ENCODE measurements at regions not wholly inside any gene's neighbourhood (a gene's known extent, or its start where the extent isn't known, plus 50 kb on each side); places are given as distances from the start of the nearest gene placed in this dataset.

GRCh38 chr9:7367726-7368125 is 431.9 kb downstream of the DMAC1 start:
- DNase-seq (ENCODE audit: low read depth, low spot score), result no peak

GRCh38 chr9:7366121-7366520 is 433.5 kb downstream of the DMAC1 start:
- no peak overlapping the region for H3K27ac ChIP-seq
- no peak for DNase-seq (ENCODE audit: low read depth, low spot score)

More at GRCh38 chr9:7367726-7368125, 431.9 kb downstream of the DMAC1 start:
- no peak overlapping the region for H3K27ac ChIP-seq

- DNase-seq (ENCODE audit: low read depth, low spot score), result no peak
- H3K27ac ChIP-seq, result no peak overlapping the region
Measured at GRCh38 chr9:7363777-7364477, 435.7 kb downstream of the DMAC1 start.

GRCh38 chr9:7360513-7360912 is 439.1 kb downstream of the DMAC1 start:
- H3K27ac ChIP-seq, result no peak overlapping the region
- DNase-seq (ENCODE audit: low read depth, low spot score), result no peak

GRCh38 chr9:7358876-7359275 is 440.7 kb downstream of the DMAC1 start:
- no peak overlapping the region for H3K27ac ChIP-seq
- no peak for DNase-seq (ENCODE audit: low read depth, low spot score)

GRCh38 chr9:7354704-7355103 is 444.9 kb downstream of the DMAC1 start:
- no peak overlapping the region for H3K27ac ChIP-seq
- DNase-seq (ENCODE audit: low read depth, low spot score), result no peak

- DNase-seq (ENCODE audit: low read depth, low spot score), result no peak
- no peak overlapping the region for H3K27ac ChIP-seq
Measured at GRCh38 chr9:7348692-7349091, 450.9 kb downstream of the DMAC1 start.

GRCh38 chr9:7347556-7347955 is 452.0 kb downstream of the DMAC1 start:
- H3K27ac ChIP-seq, result no peak overlapping the region
- no peak for DNase-seq (ENCODE audit: low read depth, low spot score)

GRCh38 chr9:7346144-7346543 is 453.4 kb downstream of the DMAC1 start:
- no peak overlapping the region for H3K27ac ChIP-seq
- no peak for DNase-seq (ENCODE audit: low read depth, low spot score)

GRCh38 chr9:7342736-7343135 is 456.8 kb downstream of the DMAC1 start:
- DNase-seq (ENCODE audit: low read depth, low spot score), result no peak

GRCh38 chr9:7342229-7342628 is 457.3 kb downstream of the DMAC1 start:
- no peak overlapping the region for H3K27ac ChIP-seq
- DNase-seq (ENCODE audit: low read depth, low spot score), result no peak

More at GRCh38 chr9:7342736-7343135, 456.8 kb downstream of the DMAC1 start:
- no peak overlapping the region for H3K27ac ChIP-seq

- no peak overlapping the region for H3K27ac ChIP-seq
- no peak for DNase-seq (ENCODE audit: low read depth, low spot score)
Measured at GRCh38 chr9:7341571-7341970, 458.0 kb downstream of the DMAC1 start.

- no peak overlapping the region for H3K27ac ChIP-seq
- DNase-seq (ENCODE audit: low read depth, low spot score), result no peak
Measured at GRCh38 chr9:7340451-7340850, 459.1 kb downstream of the DMAC1 start.

- DNase-seq (ENCODE audit: low read depth, low spot score), result no peak
- no peak overlapping the region for H3K27ac ChIP-seq
Measured at GRCh38 chr9:7338586-7339281, 460.8 kb downstream of the DMAC1 start.

- no peak for DNase-seq (ENCODE audit: low read depth, low spot score)
Measured at GRCh38 chr9:7336356-7337065, 463.1 kb downstream of the DMAC1 start.

GRCh38 chr9:7333719-7334118 is 465.9 kb downstream of the DMAC1 start:
- H3K27ac ChIP-seq, result no peak overlapping the region
- no peak for DNase-seq (ENCODE audit: low read depth, low spot score)

More at GRCh38 chr9:7336356-7337065, 463.1 kb downstream of the DMAC1 start:
- H3K27ac ChIP-seq, result no peak overlapping the region

- no peak overlapping the region for H3K27ac ChIP-seq
- no peak for DNase-seq (ENCODE audit: low read depth, low spot score)
Measured at GRCh38 chr9:7332780-7333179, 466.8 kb downstream of the DMAC1 start.

GRCh38 chr9:7328453-7328852 is 471.1 kb downstream of the DMAC1 start:
- DNase-seq (ENCODE audit: low read depth, low spot score), result no peak
- H3K27ac ChIP-seq, result no peak overlapping the region

GRCh38 chr9:7325995-7326394 is 473.6 kb downstream of the DMAC1 start:
- H3K27ac ChIP-seq, result no peak overlapping the region
- no peak for DNase-seq (ENCODE audit: low read depth, low spot score)

GRCh38 chr9:7324152-7324598 is 475.4 kb downstream of the DMAC1 start:
- no peak for DNase-seq (ENCODE audit: low read depth, low spot score)
- H3K27ac ChIP-seq, result no peak overlapping the region

- H3K27ac ChIP-seq, result no peak overlapping the region
- DNase-seq (ENCODE audit: low read depth, low spot score), result no peak
Measured at GRCh38 chr9:7320841-7321240, 478.7 kb downstream of the DMAC1 start.

Data from epithelial cell of prostate (primary cell).